ENCODE measurements at regions not wholly inside any gene's neighbourhood (a gene's known extent, or its start where the extent isn't known, plus 50 kb on each side); places are given as distances from the start of the nearest gene placed in this dataset.

DNA sequence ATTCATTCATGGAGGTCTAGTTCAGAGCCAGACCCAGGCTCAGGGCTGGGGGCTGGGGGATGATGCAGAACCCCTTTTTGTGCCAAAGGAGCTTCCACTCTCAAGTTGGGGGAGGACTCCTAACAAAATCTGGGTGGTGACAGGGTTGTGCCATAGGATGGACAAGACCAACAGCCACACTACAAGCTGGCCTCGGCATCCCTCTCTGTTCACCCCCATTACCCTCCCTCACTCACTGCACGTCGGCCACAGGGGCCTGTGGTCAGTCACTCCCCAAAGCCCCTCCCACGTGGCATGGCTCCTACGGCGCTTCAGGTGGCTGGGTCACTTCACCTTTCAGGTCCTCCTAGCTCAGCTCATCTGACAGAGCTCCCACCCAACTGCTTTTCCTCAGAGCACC is 348.7 kb upstream of the ZMIZ1 start:
- no peak overlapping the region for H3K27ac ChIP-seq (ENCODE audit: low read length)
- DNase-seq (ENCODE audit: low read depth, low spot score) = no peak
- H3K9me3 ChIP-seq (ENCODE audit: control insufficient read depth, insufficient read depth, low read length) = no peaks in the 10 kb centered on the region
- no peaks in the 10 kb centered on the region for H3K27me3 ChIP-seq (ENCODE audit: control insufficient read depth, insufficient read depth, low read length)
- no peaks in the 10 kb centered on the region for H3K36me3 ChIP-seq (ENCODE audit: control insufficient read depth, insufficient read depth, low read length)
- H3K4me3 ChIP-seq (ENCODE audit: low read length) = no peak overlapping the region
- no peaks in the 10 kb centered on the region; the same call in 1 of the 2 replicates for H3K4me1 ChIP-seq (ENCODE audit: control insufficient read depth, insufficient read depth, low read length)
- WGBS (ENCODE audit: insufficient coverage, insufficient read length) = no CpG with 5 or more reads among the region's 6 CpGs

DNA sequence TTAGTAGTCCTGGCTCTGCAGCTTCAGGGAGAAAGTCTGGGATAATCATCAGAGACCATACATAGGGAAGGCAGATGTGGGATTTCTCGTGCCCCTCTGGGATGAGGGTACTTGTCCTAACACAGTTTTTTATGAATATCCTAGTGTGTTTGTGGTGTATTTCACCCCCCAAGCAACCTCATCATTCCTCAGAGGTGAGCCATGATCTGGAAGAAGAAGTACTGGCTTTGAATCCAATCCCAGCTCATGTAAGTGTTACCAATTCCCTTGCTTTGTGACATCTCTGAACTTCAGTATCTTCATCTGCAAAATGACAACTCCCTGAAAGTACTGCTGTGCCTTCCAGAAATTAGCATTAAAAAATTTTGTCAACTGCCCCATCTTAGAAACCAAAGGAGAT is 347.5 kb upstream of the ZMIZ1 start:
- no CpG with 5 or more reads among the region's 1 CpG for whole genome bisulfite sequencing (ENCODE audit: insufficient coverage, insufficient read length)
- DNase-seq (ENCODE audit: low read depth, low spot score) = no peak
- Histone ChIP-seq H3K36me3 (ENCODE audit: control insufficient read depth, insufficient read depth, low read length) (no peaks in the 10 kb centered on the region), H3K9me3 (ENCODE audit: control insufficient read depth, insufficient read depth, low read length) (no peaks in the 10 kb centered on the region), H3K4me1 (ENCODE audit: control insufficient read depth, insufficient read depth, low read length) (no peaks in the 10 kb centered on the region; the same call in 1 of the 2 replicates), H3K27me3 (ENCODE audit: control insufficient read depth, insufficient read depth, low read length) (no peaks in the 10 kb centered on the region), H3K27ac (ENCODE audit: low read length) (no peak overlapping the region), H3K4me3 (ENCODE audit: low read length) (no peak overlapping the region)

DNA sequence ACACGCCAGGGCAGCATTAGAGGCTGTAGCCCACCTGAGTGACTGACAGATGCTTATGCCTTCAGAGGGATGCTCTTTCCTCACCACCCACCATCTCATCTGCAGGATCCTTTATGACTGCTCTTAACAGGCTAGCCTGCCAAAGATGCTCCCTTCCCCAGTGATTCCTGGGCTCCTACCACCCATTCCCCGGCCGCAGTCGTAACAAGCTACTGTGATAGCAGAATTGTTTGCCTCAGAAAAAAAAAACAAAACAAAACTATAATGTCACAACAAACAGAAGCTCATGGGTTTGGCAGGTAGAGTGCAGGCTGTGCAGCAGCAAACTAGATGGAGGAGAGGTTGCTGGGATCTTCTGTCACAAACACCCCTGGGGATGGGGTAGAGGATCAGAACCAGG is 343.9 kb upstream of the ZMIZ1 start:
- no peaks in the 10 kb centered on the region for H3K36me3 ChIP-seq (ENCODE audit: control insufficient read depth, insufficient read depth, low read length)
- no CpG with 5 or more reads among the region's 4 CpGs for WGBS (ENCODE audit: insufficient coverage, insufficient read length)
- no peak overlapping the region for H3K4me3 ChIP-seq (ENCODE audit: low read length)
- H3K4me1 ChIP-seq (ENCODE audit: control insufficient read depth, insufficient read depth, low read length) = no peaks in the 10 kb centered on the region
- no peak overlapping the region for H3K27ac ChIP-seq (ENCODE audit: low read length)
- DNase-seq (ENCODE audit: low read depth, low spot score) = no peak
- H3K27me3 ChIP-seq (ENCODE audit: control insufficient read depth, insufficient read depth, low read length) = no peaks in the 10 kb centered on the region
- no peaks in the 10 kb centered on the region for H3K9me3 ChIP-seq (ENCODE audit: control insufficient read depth, insufficient read depth, low read length)

DNA sequence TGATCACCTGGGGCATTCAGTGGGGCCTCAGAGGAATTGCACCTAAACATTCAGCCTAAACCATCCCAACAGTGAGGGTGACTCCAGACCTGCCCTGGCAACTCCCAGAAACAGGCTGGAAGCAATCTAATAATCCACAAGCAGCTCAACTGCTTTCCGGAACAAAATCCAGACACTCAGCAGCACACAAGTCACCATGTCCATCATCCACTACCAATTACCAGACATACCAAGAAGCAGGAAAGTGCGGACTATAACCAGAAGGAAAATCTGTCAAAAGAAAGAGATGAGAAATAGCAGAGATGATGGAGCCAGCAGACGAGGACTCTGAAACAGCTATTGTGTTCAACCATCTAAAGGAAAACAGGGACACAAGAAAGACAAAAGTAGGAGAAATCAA is 342.6 kb upstream of the ZMIZ1 start:
- WGBS (ENCODE audit: insufficient coverage, insufficient read length) = no CpG with 5 or more reads among the region's 3 CpGs
- Histone ChIP-seq H3K4me1 (ENCODE audit: control insufficient read depth, insufficient read depth, low read length) (no peaks in the 10 kb centered on the region), H3K36me3 (ENCODE audit: control insufficient read depth, insufficient read depth, low read length) (no peaks in the 10 kb centered on the region), H3K27me3 (ENCODE audit: control insufficient read depth, insufficient read depth, low read length) (no peaks in the 10 kb centered on the region), H3K9me3 (ENCODE audit: control insufficient read depth, insufficient read depth, low read length) (no peaks in the 10 kb centered on the region), H3K27ac (ENCODE audit: low read length) (no peak overlapping the region), H3K4me3 (ENCODE audit: low read length) (no peak overlapping the region)
- DNase-seq (ENCODE audit: low read depth, low spot score) = no peak

DNA sequence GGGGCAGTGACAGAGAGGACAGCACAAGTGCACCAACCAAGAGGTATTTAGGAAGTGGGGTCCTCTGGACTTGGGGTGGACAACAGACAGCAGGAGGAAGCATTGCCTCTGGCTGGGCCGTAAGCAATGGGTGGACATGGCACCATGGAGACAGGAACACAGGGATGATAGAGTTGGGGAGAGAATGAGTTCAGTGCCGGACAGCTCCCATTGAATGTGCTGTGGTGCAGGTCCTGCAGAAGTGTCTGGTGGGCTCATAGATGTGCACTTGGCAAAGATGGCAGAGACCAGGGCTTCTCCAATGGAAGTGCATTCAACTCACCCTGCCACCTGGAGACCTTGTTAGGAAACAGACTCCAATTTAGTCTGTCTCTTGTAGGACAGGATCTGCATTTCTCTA is 341.5 kb upstream of the ZMIZ1 start:
- Histone ChIP-seq H3K9me3 (ENCODE audit: control insufficient read depth, insufficient read depth, low read length) (no peaks in the 10 kb centered on the region), H3K27ac (ENCODE audit: low read length) (no peak overlapping the region), H3K27me3 (ENCODE audit: control insufficient read depth, insufficient read depth, low read length) (no peaks in the 10 kb centered on the region)

DNA sequence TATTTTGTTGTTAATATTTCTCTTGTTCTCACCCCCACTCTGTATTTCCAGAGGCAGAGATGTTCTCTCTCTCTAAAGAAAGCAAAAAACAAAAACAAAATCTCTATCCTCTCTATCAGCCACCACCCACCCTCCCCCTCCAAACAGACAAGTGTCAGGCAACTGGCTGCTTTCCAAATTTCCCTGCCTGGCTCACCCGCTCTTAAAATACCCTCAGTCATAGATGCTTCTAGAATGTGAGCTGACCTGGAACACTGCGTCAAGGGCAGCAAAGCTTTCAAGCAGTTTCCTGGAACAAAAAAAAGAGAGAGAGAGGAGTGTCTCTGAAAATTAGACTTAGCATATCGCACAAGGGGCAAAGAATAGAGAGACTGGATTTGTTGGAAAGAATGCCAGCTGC is 341.0 kb upstream of the ZMIZ1 start:
- Histone ChIP-seq H3K36me3 (ENCODE audit: control insufficient read depth, insufficient read depth, low read length) (no peaks in the 10 kb centered on the region), H3K4me3 (ENCODE audit: low read length) (no peak overlapping the region), H3K4me1 (ENCODE audit: control insufficient read depth, insufficient read depth, low read length) (no peaks in the 10 kb centered on the region), H3K9me3 (ENCODE audit: control insufficient read depth, insufficient read depth, low read length) (no peaks in the 10 kb centered on the region), H3K27ac (ENCODE audit: low read length) (no peak overlapping the region), H3K27me3 (ENCODE audit: control insufficient read depth, insufficient read depth, low read length) (no peaks in the 10 kb centered on the region)
- WGBS (ENCODE audit: insufficient coverage, insufficient read length) = no CpG with 5 or more reads among the region's 3 CpGs
- DNase-seq (ENCODE audit: low read depth, low spot score) = no peak

More for the DNA sequence above, 341.5 kb upstream of the ZMIZ1 start:
- Histone ChIP-seq H3K36me3 (ENCODE audit: control insufficient read depth, insufficient read depth, low read length) (no peaks in the 10 kb centered on the region), H3K4me3 (ENCODE audit: low read length) (no peak overlapping the region), H3K4me1 (ENCODE audit: control insufficient read depth, insufficient read depth, low read length) (no peaks in the 10 kb centered on the region)
- no CpG with 5 or more reads among the region's 2 CpGs for WGBS (ENCODE audit: insufficient coverage, insufficient read length)
- no peak for DNase-seq (ENCODE audit: low read depth, low spot score)

DNA sequence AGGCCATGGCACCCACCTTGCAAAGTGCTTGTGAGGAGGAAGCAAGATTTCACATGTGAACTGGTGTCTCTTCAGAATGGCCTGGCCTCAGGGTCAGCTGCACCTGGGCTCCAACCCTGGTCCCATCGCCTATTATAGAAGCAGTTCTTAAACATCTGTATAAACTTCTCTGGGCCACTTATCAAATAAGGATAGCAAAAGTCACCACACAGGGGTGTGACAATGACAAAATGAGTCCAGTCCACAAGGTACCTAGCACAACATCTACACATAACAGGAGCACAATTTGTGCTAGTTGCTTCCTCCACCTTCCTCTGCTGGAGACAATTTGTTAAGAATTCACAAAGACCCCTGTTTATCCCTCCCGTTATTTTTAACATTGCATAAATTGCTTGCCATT is 340.6 kb upstream of the ZMIZ1 start:
- H3K27ac ChIP-seq (ENCODE audit: low read length) = no peak overlapping the region
- WGBS (ENCODE audit: insufficient coverage, insufficient read length) = no CpG with 5 or more reads among the region's 2 CpGs
- no peaks in the 10 kb centered on the region for H3K27me3 ChIP-seq (ENCODE audit: control insufficient read depth, insufficient read depth, low read length)
- no peaks in the 10 kb centered on the region for H3K4me1 ChIP-seq (ENCODE audit: control insufficient read depth, insufficient read depth, low read length)
- H3K9me3 ChIP-seq (ENCODE audit: control insufficient read depth, insufficient read depth, low read length) = no peaks in the 10 kb centered on the region
- no peak for DNase-seq (ENCODE audit: low read depth, low spot score)
- no peak overlapping the region for H3K4me3 ChIP-seq (ENCODE audit: low read length)
- no peaks in the 10 kb centered on the region for H3K36me3 ChIP-seq (ENCODE audit: control insufficient read depth, insufficient read depth, low read length)

DNA sequence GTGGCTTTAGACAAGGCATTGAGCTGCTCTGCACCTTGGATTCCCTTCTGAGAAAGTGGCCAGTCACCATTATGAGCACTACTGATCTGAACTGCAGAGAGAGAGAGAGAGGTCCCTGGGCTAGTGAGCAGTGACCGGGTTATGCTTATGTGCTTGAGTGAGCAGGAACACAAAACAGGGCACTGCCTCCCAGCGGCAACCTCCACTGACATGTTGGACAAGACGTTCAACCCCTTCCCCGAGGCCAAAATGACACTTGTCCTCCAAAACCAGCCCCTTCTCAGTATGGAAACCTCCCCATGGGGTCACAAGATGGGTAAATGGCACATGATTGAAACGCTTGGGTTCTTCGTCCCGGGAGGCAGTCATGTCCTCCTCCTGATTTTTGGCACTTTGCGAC is 339.4 kb upstream of the ZMIZ1 start:
- no peaks in the 10 kb centered on the region for H3K36me3 ChIP-seq (ENCODE audit: control insufficient read depth, insufficient read depth, low read length)
- H3K9me3 ChIP-seq (ENCODE audit: control insufficient read depth, insufficient read depth, low read length) = no peaks in the 10 kb centered on the region
- no peak overlapping the region for H3K27ac ChIP-seq (ENCODE audit: low read length)
- DNase-seq (ENCODE audit: low read depth, low spot score) = no peak
- no peak overlapping the region for H3K4me3 ChIP-seq (ENCODE audit: low read length)
- no peaks in the 10 kb centered on the region for H3K4me1 ChIP-seq (ENCODE audit: control insufficient read depth, insufficient read depth, low read length)
- H3K27me3 ChIP-seq (ENCODE audit: control insufficient read depth, insufficient read depth, low read length) = no peaks in the 10 kb centered on the region
- WGBS (ENCODE audit: insufficient coverage, insufficient read length) = no CpG with 5 or more reads among the region's 8 CpGs

DNA sequence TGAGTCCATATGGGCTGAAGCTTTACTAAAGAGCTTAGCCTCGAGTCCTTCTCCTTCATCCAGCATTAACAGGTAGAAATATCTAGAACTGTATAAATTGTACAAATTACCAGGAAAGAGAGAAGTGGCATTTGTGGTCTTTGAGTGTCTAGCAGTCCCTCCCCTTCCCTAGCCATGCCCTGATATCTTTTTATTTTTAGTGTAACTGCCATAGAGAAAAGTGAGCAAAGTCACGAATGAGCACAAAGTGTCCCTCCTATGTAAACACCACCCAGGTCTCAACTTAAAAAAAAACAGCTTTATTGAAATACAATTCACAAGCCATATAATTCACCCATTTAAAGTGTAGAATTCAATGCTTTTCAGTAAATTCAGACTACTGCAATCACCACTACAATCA is 339.0 kb upstream of the ZMIZ1 start:
- DNase-seq (ENCODE audit: low read depth, low spot score) = no peak
- no CpG with 5 or more reads among the region's 2 CpGs for WGBS (ENCODE audit: insufficient coverage, insufficient read length)
- H3K4me1 ChIP-seq (ENCODE audit: control insufficient read depth, insufficient read depth, low read length) = no peaks in the 10 kb centered on the region

DNA sequence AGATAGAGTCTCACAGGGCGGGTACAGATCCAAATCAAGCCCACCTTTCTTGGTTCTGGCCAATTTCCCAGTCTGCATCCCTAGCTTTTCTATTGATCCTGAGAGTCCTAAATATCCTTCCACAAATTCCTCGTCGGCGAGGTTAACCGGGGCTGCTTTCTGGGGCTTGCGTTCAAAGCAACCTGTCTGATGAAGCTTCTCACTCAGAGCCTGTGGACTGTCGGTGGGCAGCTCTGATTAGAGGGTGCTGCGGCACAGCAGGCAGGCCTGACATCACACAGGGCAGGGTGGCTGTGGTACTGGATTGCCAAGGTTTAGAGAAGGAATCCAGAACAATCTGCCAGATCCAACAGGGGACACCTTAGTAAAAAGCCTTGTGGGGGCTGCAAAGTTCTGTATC is 338.0 kb upstream of the ZMIZ1 start:
- Histone ChIP-seq H3K27me3 (ENCODE audit: control insufficient read depth, insufficient read depth, low read length) (no peaks in the 10 kb centered on the region), H3K27ac (ENCODE audit: low read length) (no peak overlapping the region)
- WGBS (ENCODE audit: insufficient coverage, insufficient read length) = no CpG with 5 or more reads among the region's 8 CpGs

More for the DNA sequence above, 339.0 kb upstream of the ZMIZ1 start:
- Histone ChIP-seq H3K27me3 (ENCODE audit: control insufficient read depth, insufficient read depth, low read length) (no peaks in the 10 kb centered on the region), H3K9me3 (ENCODE audit: control insufficient read depth, insufficient read depth, low read length) (no peaks in the 10 kb centered on the region), H3K36me3 (ENCODE audit: control insufficient read depth, insufficient read depth, low read length) (no peaks in the 10 kb centered on the region), H3K27ac (ENCODE audit: low read length) (no peak overlapping the region), H3K4me3 (ENCODE audit: low read length) (no peak overlapping the region)

DNA sequence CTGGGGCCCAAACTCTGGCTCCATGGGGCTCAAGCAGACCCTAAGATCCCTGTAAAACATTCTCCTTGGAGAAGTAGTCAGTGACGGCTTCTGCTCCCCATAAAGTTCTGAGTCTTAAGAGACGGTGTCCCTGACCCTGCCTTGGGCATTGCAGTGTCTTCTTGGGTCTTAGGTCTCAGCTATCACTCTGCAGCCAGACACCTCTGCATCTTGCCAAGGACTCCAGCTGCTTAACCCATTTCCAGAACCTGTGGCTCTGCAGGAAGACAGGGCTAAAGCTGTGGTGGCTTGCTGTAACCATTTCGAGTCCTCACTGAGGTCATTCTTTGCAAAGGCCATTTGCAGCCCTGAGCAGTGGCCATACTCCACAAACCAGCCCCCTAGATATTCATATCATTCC is 337.1 kb upstream of the ZMIZ1 start:
- H3K4me1 ChIP-seq (ENCODE audit: control insufficient read depth, insufficient read depth, low read length) = no peaks in the 10 kb centered on the region
- H3K27me3 ChIP-seq (ENCODE audit: control insufficient read depth, insufficient read depth, low read length) = no peaks in the 10 kb centered on the region

More for the DNA sequence above, 338.0 kb upstream of the ZMIZ1 start:
- DNase-seq (ENCODE audit: low read depth, low spot score) = no peak
- Histone ChIP-seq H3K4me1 (ENCODE audit: control insufficient read depth, insufficient read depth, low read length) (no peaks in the 10 kb centered on the region), H3K9me3 (ENCODE audit: control insufficient read depth, insufficient read depth, low read length) (no peaks in the 10 kb centered on the region), H3K36me3 (ENCODE audit: control insufficient read depth, insufficient read depth, low read length) (no peaks in the 10 kb centered on the region; the same call in 1 of the 2 replicates), H3K4me3 (ENCODE audit: low read length) (no peak overlapping the region)

More for the DNA sequence above, 337.1 kb upstream of the ZMIZ1 start:
- Histone ChIP-seq H3K27ac (ENCODE audit: low read length) (no peak overlapping the region), H3K36me3 (ENCODE audit: control insufficient read depth, insufficient read depth, low read length) (no peaks in the 10 kb centered on the region; the same call in 1 of the 2 replicates), H3K4me3 (ENCODE audit: low read length) (no peak overlapping the region), H3K9me3 (ENCODE audit: control insufficient read depth, insufficient read depth, low read length) (no peaks in the 10 kb centered on the region)
- WGBS (ENCODE audit: insufficient coverage, insufficient read length) = no CpG with 5 or more reads among the region's 3 CpGs
- DNase-seq (ENCODE audit: low read depth, low spot score) = no peak
